ENCODE measurements at regions not wholly inside any gene's neighbourhood (a gene's known extent, or its start where the extent isn't known, plus 50 kb on each side); places are given as distances from the start of the nearest gene placed in this dataset.

- TF ChIP-seq CTCF (IDR thresholded peaks at IDR 0.05; ENCODE audit: insufficient read depth, low read length, poor library complexity, severe bottlenecking) (no peak), EZH2phosphoT487 (conservative IDR thresholded peaks at IDR 0.05; ENCODE audit: low read length) (no peak)
These were observed 396.3 kb upstream of the POM121L12 start for GRCh38 chr7:52639126-52639525.
